ENCODE measurements at regions not wholly inside any gene's neighbourhood (a gene's known extent, or its start where the extent isn't known, plus 50 kb on each side); places are given as distances from the start of the nearest gene placed in this dataset.

- Histone ChIP-seq H3K27ac (ENCODE audit: low read length) (no peak overlapping the region), H3K4me1 (ENCODE audit: control insufficient read depth, insufficient read depth, low read length) (no peaks in the 10 kb centered on the region), H3K9me3 (ENCODE audit: control insufficient read depth, insufficient read depth, low read length) (no peaks in the 10 kb centered on the region), H3K36me3 (ENCODE audit: control insufficient read depth, insufficient read depth, low read length) (no peaks in the 10 kb centered on the region), H3K27me3 (ENCODE audit: control insufficient read depth, insufficient read depth, low read length) (no peaks in the 10 kb centered on the region), H3K4me3 (ENCODE audit: low read length) (no peak overlapping the region)
- Mint-ChIP-seq H3K4me1 (no peaks in the 10 kb centered on the region), H3K9me3 (peaks cover 0 to 8% of the 10 kb centered on the region in 2 donors), H3K4me3 (no peak overlapping the region), H3K27me3 (ENCODE audit: low read depth in 2 of 2) (no peaks in the 10 kb centered on the region), H3K36me3 (no peaks in the 10 kb centered on the region), H3K27ac (no peak overlapping the region)
- intact Hi-C loops (cut with micrococcal nuclease): no loop called here
- DNase-seq: no peak
- TF ChIP-seq CTCF (IDR thresholded peaks at IDR 0.05): no peak
- ATAC-seq: no peak
- WGBS (ENCODE audit: insufficient coverage): 91% methylated on average over 1 of the region's 1 CpG
Observed at GRCh38 chr18:43398601-43399000, 121.3 kb upstream of the SYT4 start.

GRCh38 chr18:43405097-43405496 is 127.8 kb upstream of the SYT4 start:
- Mint-ChIP-seq H3K27ac (no peak overlapping the region), H3K9me3 (peaks cover 12% of the 10 kb centered on the region in 2 donors)

GRCh38 chr18:43414006-43414405 is 136.7 kb upstream of the SYT4 start:
- Histone ChIP-seq H3K27me3 (ENCODE audit: control insufficient read depth, insufficient read depth, low read length) (no peaks in the 10 kb centered on the region), H3K27ac (ENCODE audit: low read length) (no peak overlapping the region), H3K4me3 (ENCODE audit: low read length) (no peak overlapping the region), H3K4me1 (ENCODE audit: control insufficient read depth, insufficient read depth, low read length) (no peaks in the 10 kb centered on the region), H3K36me3 (ENCODE audit: control insufficient read depth, insufficient read depth, low read length) (no peaks in the 10 kb centered on the region), H3K9me3 (ENCODE audit: control insufficient read depth, insufficient read depth, low read length) (no peaks in the 10 kb centered on the region)
- no peaks in the 10 kb centered on the region for H3K4me1 Mint-ChIP-seq
- no peak for DNase-seq
- intact Hi-C loops (cut with micrococcal nuclease): no loop called here
- no peaks in the 10 kb centered on the region for H3K36me3 Mint-ChIP-seq
- no peaks in the 10 kb centered on the region for H3K27me3 Mint-ChIP-seq (ENCODE audit: low read depth in 2 of 2)
- no peak for ATAC-seq
- no peak for TF ChIP-seq CTCF (IDR thresholded peaks at IDR 0.05)
- WGBS (ENCODE audit: insufficient coverage): 38% methylated on average over 4 of the region's 6 CpGs
- H3K9me3 Mint-ChIP-seq: peaks cover 0 to 2% of the 10 kb centered on the region in 2 donors
- no peak overlapping the region for H3K27ac Mint-ChIP-seq
- no peak overlapping the region for H3K4me3 Mint-ChIP-seq

More at GRCh38 chr18:43405097-43405496, 127.8 kb upstream of the SYT4 start:
- Histone ChIP-seq H3K27ac (ENCODE audit: low read length) (no peak overlapping the region), H3K36me3 (ENCODE audit: control insufficient read depth, insufficient read depth, low read length) (no peaks in the 10 kb centered on the region), H3K4me1 (ENCODE audit: control insufficient read depth, insufficient read depth, low read length) (no peaks in the 10 kb centered on the region), H3K27me3 (ENCODE audit: control insufficient read depth, insufficient read depth, low read length) (no peaks in the 10 kb centered on the region), H3K9me3 (ENCODE audit: control insufficient read depth, insufficient read depth, low read length) (no peaks in the 10 kb centered on the region), H3K4me3 (ENCODE audit: low read length) (no peak overlapping the region)
- H3K4me3 Mint-ChIP-seq: no peak overlapping the region
- ATAC-seq (no peak), DNase-seq (no peak)
- no peak for TF ChIP-seq CTCF (IDR thresholded peaks at IDR 0.05)
- no peaks in the 10 kb centered on the region for H3K4me1 Mint-ChIP-seq
- WGBS (ENCODE audit: insufficient coverage): 67% methylated on average over 1 of the region's 1 CpG
- H3K27me3 Mint-ChIP-seq (ENCODE audit: low read depth in 2 of 2): no peaks in the 10 kb centered on the region
- H3K36me3 Mint-ChIP-seq: no peaks in the 10 kb centered on the region
- intact Hi-C loops (cut with micrococcal nuclease): no loop called here

GRCh38 chr18:43420091-43420490 is 142.8 kb upstream of the SYT4 start:
- DNase-seq: no peak
- Mint-ChIP-seq H3K4me3 (no peak overlapping the region), H3K27me3 (ENCODE audit: low read depth in 2 of 2) (no peaks in the 10 kb centered on the region), H3K9me3 (peaks cover 0 to 8% of the 10 kb centered on the region in 2 donors), H3K4me1 (no peaks in the 10 kb centered on the region), H3K27ac (no peak overlapping the region), H3K36me3 (no peaks in the 10 kb centered on the region)
- H3K4me1 ChIP-seq (ENCODE audit: control insufficient read depth, insufficient read depth, low read length): no peaks in the 10 kb centered on the region
- H3K27ac ChIP-seq (ENCODE audit: low read length): no peak overlapping the region
- H3K4me3 ChIP-seq (ENCODE audit: low read length): no peak overlapping the region
- no peak for ATAC-seq
- intact Hi-C loops (cut with micrococcal nuclease): loop anchor here (5.0 kb wide), 1 partner anchor 48 kb away; no protein-coding TSS in a partner anchor
- no peak for TF ChIP-seq CTCF (IDR thresholded peaks at IDR 0.05)
- no peaks in the 10 kb centered on the region for H3K36me3 ChIP-seq (ENCODE audit: control insufficient read depth, insufficient read depth, low read length)
- no peaks in the 10 kb centered on the region for H3K9me3 ChIP-seq (ENCODE audit: control insufficient read depth, insufficient read depth, low read length)
- H3K27me3 ChIP-seq (ENCODE audit: control insufficient read depth, insufficient read depth, low read length): no peaks in the 10 kb centered on the region

Data from natural killer cell (primary cell).